GM06990 (cell line): ENCODE measurements at regions not wholly inside any gene's neighbourhood (a gene's known extent, or its start where the extent isn't known, plus 50 kb on each side); places are given as distances from the start of the nearest gene placed in this dataset.

Experiments used
- DNase-seq: peaks from one replicate; pipeline ENCODE4 v3.0.0-alpha.2; 2011; ENCODE audit not compliant: insufficient read length; ENCODE audit errors: extremely low read depth
- H3K27me3 ChIP-seq: replicated peaks from 2 replicates; pipeline ENCODE4 v1.6.0; 2011; ENCODE audit warnings: low read length; ENCODE audit not compliant: control insufficient read depth, insufficient read depth
- H3K36me3 ChIP-seq: 2 replicates; pipeline ENCODE4 v1.5.1; 2011; ENCODE audit warnings: low read length; ENCODE audit not compliant: control insufficient read depth, insufficient read depth
- H3K4me3 ChIP-seq: replicated peaks from 2 replicates; pipeline ENCODE4 v1.5.1; 2011; ENCODE audit warnings: low read depth, mild to moderate bottlenecking, control low read depth, low read length
- TF ChIP-seq, protein P1 (sequence below): IDR thresholded peaks from 2 replicates; pipeline ENCODE4 v1.5.1; 2011; ENCODE audit warnings: low read length, control low read depth, mild to moderate bottlenecking, inconsistent platforms; ENCODE audit not compliant: insufficient read depth, poor library complexity, severe bottlenecking

DNA sequence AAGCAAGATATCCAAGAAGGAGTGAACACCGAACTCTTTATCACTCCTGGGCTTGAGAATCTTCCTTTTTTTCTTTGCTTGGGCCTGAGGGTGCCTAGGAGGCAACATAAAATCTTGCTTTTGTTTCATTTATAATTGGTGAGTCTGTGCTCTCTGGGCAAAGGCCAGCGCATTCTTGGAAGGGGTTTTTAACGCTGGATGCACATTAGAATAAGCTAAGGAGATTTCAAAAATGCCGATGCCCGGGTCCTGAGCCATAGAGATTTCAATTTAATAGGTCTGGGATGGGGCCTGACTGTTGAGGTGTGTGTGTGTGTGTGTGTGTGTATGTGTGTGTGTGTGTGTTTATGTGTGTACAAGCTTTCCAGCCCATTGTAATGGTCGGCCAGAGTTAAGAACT, 62.0 kb upstream of the SORCS3 start:
- H3K27me3 ChIP-seq: peaks cover 2% of the 10 kb centered on the region
- H3K4me3 ChIP-seq: no peak overlapping the region
- TF ChIP-seq, protein P1, sequence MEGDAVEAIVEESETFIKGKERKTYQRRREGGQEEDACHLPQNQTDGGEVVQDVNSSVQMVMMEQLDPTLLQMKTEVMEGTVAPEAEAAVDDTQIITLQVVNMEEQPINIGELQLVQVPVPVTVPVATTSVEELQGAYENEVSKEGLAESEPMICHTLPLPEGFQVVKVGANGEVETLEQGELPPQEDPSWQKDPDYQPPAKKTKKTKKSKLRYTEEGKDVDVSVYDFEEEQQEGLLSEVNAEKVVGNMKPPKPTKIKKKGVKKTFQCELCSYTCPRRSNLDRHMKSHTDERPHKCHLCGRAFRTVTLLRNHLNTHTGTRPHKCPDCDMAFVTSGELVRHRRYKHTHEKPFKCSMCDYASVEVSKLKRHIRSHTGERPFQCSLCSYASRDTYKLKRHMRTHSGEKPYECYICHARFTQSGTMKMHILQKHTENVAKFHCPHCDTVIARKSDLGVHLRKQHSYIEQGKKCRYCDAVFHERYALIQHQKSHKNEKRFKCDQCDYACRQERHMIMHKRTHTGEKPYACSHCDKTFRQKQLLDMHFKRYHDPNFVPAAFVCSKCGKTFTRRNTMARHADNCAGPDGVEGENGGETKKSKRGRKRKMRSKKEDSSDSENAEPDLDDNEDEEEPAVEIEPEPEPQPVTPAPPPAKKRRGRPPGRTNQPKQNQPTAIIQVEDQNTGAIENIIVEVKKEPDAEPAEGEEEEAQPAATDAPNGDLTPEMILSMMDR: no peak
- DNase-seq: no peak
- no peaks in the 10 kb centered on the region for H3K36me3 ChIP-seq

DNA sequence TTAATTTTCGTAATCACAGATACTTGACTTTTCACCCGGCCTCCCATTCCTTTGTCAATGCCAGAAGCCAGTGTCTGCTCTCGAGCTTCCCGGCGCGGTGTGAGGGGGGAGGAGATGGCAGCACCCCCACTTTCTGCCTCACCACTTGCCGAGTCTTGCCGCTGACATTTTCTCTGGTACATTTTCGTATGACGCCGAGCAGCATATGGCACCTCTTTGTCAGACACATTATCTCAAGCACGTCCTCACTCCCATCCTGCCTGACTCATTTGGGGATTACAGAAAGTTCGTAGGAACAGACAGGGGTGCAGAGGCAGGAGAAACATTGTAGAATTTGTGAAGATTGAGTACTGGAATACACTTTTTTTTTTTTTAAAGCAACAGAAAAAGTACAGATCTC, 60.8 kb upstream of the SORCS3 start:
- DNase-seq: no peak
- no peak overlapping the region for H3K4me3 ChIP-seq
- H3K27me3 ChIP-seq: peaks cover 2% of the 10 kb centered on the region
- H3K36me3 ChIP-seq: no peaks in the 10 kb centered on the region
- TF ChIP-seq, protein P1: no peak

DNA sequence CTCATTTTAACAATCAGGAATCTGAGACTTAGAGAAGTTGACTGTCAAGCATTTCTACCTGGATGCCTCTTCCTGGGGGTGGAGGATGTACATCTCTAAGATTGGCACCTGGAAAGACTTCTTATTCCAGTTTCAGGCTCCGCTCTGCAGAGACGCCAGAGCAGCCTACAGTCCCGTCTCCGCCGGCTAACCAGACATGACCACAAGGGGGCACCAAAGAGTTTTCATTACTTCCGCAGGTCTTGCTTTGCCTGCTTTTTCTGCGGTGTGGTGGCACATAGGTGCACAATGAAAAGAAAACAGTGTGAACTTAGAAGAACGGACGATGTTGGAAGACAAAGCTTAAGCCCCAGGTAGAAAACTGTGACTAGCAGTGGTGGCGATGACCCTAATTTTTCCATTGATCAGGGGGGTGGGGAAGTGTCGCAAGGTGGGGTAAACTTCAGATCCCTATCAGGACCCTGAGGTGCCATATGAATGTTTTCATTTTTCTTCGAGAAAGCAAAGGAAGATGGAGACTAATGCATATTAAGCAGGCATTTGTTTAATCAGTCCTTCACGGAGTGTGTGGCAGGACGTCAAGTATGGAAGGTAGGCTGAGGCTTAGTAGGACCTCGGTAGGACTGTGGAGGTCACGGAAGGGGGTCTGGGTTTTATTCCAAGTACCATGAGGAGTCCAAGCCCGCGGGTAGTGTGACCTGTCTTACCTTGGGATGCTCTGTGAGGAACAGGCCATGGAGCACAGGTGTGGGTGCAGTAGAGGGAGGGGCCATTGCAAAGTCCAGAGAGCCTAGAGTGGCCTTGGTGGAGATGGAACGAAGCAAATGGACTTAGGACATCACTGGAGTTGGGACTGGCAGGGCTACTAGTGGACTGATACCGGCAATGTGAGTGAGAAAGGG, 60.1 kb upstream of the SORCS3 start:
- Histone ChIP-seq H3K4me3 (no peak overlapping the region), H3K27me3 (peaks cover 2% of the 10 kb centered on the region), H3K36me3 (no peaks in the 10 kb centered on the region)
- TF ChIP-seq, protein P1: peak; percentile 92
- DNase-seq: no peak

DNA sequence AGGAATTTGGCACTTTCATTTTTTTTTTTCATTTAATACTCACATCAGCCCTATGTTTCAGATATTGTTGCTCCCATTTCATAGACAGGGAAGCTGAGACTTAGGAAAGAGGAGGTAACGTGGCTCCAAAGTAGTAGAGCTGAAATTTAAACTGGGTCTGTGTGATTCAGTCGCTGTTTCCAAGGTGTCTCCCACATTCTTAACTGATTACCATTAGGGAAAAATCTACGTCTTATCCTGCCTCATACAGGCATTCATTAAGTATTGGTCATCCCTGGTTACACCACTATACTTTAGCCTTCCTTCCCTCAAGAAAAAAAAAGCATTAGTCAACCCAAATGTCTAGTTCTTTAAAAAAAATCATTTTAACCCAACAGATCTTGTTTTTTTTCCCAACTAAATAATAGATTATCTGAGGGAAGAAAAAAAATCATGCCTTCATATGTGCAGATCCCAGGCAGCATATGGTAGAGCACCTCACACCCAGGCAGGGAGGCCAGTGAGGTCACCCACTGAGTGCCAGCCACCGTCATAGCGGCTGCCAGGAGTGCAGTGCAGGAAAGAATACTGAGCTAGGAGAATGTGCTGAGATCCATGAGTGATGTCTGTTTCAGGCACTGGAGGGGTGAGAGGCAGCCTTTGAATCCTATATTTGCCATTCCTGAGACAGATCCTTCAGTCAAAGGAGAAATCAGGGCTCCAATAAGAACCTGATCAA, 59.0 kb upstream of the SORCS3 start:
- Histone ChIP-seq H3K4me3 (no peak overlapping the region), H3K36me3 (no peaks in the 10 kb centered on the region), H3K27me3 (peaks cover 2% of the 10 kb centered on the region)
- TF ChIP-seq, protein P1: no peak
- DNase-seq: no peak

DNA sequence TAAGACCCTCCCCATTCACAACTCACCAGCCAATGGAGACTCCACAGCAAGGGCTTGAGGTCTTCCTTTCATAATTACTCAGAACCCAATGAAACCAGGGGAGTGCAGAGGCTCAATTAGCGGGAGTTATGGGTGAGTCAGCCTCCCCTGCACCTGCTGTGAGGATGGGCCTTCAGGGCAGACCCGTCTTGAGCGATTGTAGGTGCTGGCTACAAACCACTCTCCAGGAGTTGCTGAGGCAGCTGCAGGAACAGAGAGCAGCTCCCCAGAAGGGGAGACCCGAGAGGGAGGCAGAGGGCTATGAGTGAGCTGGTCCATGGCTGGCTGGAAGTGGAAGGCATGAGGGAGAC, 58.5 kb upstream of the SORCS3 start:
- TF ChIP-seq, protein P1: no peak
- no peak overlapping the region for H3K4me3 ChIP-seq
- H3K36me3 ChIP-seq: no peaks in the 10 kb centered on the region
- DNase-seq: no peak
- peaks cover 2% of the 10 kb centered on the region for H3K27me3 ChIP-seq
